ENCODE measurements at regions not wholly inside any gene's neighbourhood (a gene's known extent, or its start where the extent isn't known, plus 50 kb on each side); places are given as distances from the start of the nearest gene placed in this dataset.

DNA sequence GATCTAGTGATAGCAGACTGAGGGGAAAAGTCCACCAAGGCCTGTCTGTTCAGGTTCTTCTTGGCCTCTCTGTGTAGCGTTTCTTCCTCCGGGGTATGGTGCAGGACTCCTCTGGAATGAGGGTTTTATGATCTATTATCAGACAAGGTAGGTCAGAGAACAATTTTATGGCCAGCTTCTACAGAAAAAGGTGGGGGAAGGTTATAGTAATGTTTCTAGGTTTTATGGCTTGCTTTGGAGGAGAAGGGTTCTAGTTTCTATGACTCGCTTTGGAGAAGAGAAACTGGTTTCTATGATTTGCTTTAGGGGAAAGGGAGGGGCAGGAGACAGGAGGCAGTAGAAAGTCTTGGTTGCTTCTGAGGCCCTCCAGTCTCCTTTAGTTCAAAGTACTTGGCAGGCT, 144.8 kb upstream of the LAMA2 start:
- Histone ChIP-seq H3K4me3 (ENCODE audit: insufficient read depth, low read depth, low read length) (no peak overlapping the region), H3K36me3 (ENCODE audit: insufficient read depth, low read length) (no peaks in the 10 kb centered on the region), H3K9me3 (ENCODE audit: insufficient read depth, low read depth, low read length) (no peaks in the 10 kb centered on the region), H3K27me3 (ENCODE audit: insufficient read depth, low read length) (no peaks in the 10 kb centered on the region), H2AFZ (ENCODE audit: low read depth, low read length) (no peak overlapping the region), H4K20me1 (ENCODE audit: insufficient read depth, low read length) (no peaks in the 10 kb centered on the region), H3K9ac (ENCODE audit: low read length) (no peak overlapping the region), H3K27ac (ENCODE audit: low read depth, low read length) (no peak overlapping the region), H3K4me2 (ENCODE audit: low read length) (no peak overlapping the region), H3K79me2 (ENCODE audit: insufficient read depth, low read length) (no peaks in the 10 kb centered on the region), H3K4me1 (ENCODE audit: insufficient read depth, low read length) (no peaks in the 10 kb centered on the region)
- no peaks in the 10 kb centered on the region for H3K27me3 Mint-ChIP-seq (ENCODE audit: low read depth, unreplicated experiment)
- no peaks in the 10 kb centered on the region for H3K9me3 Mint-ChIP-seq (ENCODE audit: unreplicated experiment)
- TF ChIP-seq EZH2 (IDR thresholded peaks at IDR 0.05; ENCODE audit: insufficient read depth, low read length): no peak
- TF ChIP-seq, protein P1, sequence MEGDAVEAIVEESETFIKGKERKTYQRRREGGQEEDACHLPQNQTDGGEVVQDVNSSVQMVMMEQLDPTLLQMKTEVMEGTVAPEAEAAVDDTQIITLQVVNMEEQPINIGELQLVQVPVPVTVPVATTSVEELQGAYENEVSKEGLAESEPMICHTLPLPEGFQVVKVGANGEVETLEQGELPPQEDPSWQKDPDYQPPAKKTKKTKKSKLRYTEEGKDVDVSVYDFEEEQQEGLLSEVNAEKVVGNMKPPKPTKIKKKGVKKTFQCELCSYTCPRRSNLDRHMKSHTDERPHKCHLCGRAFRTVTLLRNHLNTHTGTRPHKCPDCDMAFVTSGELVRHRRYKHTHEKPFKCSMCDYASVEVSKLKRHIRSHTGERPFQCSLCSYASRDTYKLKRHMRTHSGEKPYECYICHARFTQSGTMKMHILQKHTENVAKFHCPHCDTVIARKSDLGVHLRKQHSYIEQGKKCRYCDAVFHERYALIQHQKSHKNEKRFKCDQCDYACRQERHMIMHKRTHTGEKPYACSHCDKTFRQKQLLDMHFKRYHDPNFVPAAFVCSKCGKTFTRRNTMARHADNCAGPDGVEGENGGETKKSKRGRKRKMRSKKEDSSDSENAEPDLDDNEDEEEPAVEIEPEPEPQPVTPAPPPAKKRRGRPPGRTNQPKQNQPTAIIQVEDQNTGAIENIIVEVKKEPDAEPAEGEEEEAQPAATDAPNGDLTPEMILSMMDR (IDR thresholded peaks at IDR 0.05; ENCODE audit: insufficient read depth, low read depth, low read length): no peak
- H3K36me3 Mint-ChIP-seq (ENCODE audit: low read depth, unreplicated experiment): no peaks in the 10 kb centered on the region
- H3K27ac Mint-ChIP-seq (ENCODE audit: unreplicated experiment): no peak overlapping the region
- H3K4me1 Mint-ChIP-seq (ENCODE audit: low read depth, unreplicated experiment): no peaks in the 10 kb centered on the region
- FAIRE-seq (no peak), DNase-seq (ENCODE audit: low read depth) (no peak)
- H3K4me3 Mint-ChIP-seq (ENCODE audit: unreplicated experiment): no peak overlapping the region

DNA sequence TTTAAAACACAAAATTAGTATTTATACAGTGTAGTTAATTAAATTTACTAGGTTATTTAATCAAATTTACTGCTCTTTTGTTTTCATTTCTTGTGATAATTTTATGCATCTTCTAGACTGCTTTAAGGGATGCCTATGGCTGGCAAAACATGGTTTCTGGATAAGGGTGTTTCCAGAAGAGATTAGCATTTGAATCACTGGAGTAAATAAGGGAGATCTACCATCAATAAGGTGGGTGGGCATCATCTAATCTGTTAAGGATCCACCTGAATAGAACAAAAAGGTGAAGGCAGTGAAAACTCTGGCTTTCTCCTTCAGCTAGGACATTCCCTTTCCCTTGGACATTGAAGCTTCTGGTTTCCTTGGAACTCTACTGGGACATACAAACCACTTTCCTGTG, 146.2 kb upstream of the LAMA2 start:
- Mint-ChIP-seq H3K36me3 (ENCODE audit: low read depth, unreplicated experiment) (no peaks in the 10 kb centered on the region), H3K4me3 (ENCODE audit: unreplicated experiment) (no peak overlapping the region), H3K27me3 (ENCODE audit: low read depth, unreplicated experiment) (no peaks in the 10 kb centered on the region), H3K27ac (ENCODE audit: unreplicated experiment) (no peak overlapping the region), H3K9me3 (ENCODE audit: unreplicated experiment) (no peaks in the 10 kb centered on the region), H3K4me1 (ENCODE audit: low read depth, unreplicated experiment) (no peaks in the 10 kb centered on the region)
- Histone ChIP-seq H3K79me2 (ENCODE audit: insufficient read depth, low read length) (no peaks in the 10 kb centered on the region), H3K4me1 (ENCODE audit: insufficient read depth, low read length) (no peaks in the 10 kb centered on the region), H3K36me3 (ENCODE audit: insufficient read depth, low read length) (no peaks in the 10 kb centered on the region), H3K9me3 (ENCODE audit: insufficient read depth, low read depth, low read length) (no peaks in the 10 kb centered on the region), H4K20me1 (ENCODE audit: insufficient read depth, low read length) (no peaks in the 10 kb centered on the region), H3K27ac (ENCODE audit: low read depth, low read length) (no peak overlapping the region), H3K4me3 (ENCODE audit: insufficient read depth, low read depth, low read length) (no peak overlapping the region), H3K27me3 (ENCODE audit: insufficient read depth, low read length) (no peaks in the 10 kb centered on the region), H3K4me2 (ENCODE audit: low read length) (no peak overlapping the region), H3K9ac (ENCODE audit: low read length) (no peak overlapping the region), H2AFZ (ENCODE audit: low read depth, low read length) (no peak overlapping the region)
- no peak for DNase-seq (ENCODE audit: low read depth)
- FAIRE-seq: no peak
- no peak for TF ChIP-seq EZH2 (IDR thresholded peaks at IDR 0.05; ENCODE audit: insufficient read depth, low read length)
- TF ChIP-seq, protein P1 (IDR thresholded peaks at IDR 0.05; ENCODE audit: insufficient read depth, low read depth, low read length): no peak

DNA sequence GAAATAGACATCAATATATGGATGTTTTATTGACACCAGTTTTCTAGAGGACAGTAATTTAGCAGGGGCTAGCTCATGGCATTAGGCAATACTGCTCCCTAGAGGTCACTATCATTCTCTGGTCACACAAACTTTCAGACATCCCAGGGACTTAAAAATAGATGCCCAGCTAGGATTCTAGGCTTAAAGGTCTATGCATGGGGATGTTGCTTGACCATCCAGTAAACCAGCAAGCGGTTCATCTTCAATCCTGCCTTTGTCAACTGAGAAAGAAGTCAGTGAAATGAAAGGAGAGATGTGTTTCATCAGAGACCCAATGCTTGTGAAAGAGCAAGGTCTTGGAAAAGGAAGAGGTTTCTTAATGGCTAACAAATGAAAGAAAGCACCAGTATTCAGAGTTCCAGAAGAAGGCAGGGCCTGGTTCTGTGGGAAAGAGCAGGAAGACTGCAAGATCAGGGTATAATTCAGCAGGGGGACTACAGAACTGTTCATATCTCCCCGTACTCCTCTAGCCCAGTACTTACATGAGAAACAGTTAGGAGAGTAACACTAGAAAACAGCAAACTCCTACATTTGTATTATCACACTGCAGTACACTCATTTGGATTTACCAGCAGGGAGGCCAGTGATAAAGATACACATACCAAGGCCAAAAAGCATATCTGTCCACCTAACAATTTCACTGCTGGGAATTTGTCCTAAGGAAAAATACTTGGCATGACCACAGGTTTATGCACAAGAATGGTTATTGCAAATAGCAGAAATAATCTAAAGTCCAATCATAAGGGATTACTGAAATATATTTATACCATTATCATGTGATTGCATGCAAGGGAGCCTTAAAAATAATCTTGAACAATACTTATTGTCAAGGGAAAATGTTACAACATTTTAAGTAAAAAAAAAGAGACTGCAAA, 151.4 kb upstream of the LAMA2 start:
- Mint-ChIP-seq H3K36me3 (ENCODE audit: low read depth, unreplicated experiment) (no peaks in the 10 kb centered on the region), H3K4me1 (ENCODE audit: low read depth, unreplicated experiment) (no peaks in the 10 kb centered on the region), H3K27me3 (ENCODE audit: low read depth, unreplicated experiment) (no peaks in the 10 kb centered on the region), H3K27ac (ENCODE audit: unreplicated experiment) (no peak overlapping the region), H3K4me3 (ENCODE audit: unreplicated experiment) (no peak overlapping the region), H3K9me3 (ENCODE audit: unreplicated experiment) (no peaks in the 10 kb centered on the region)
- peak; percentile 26 for DNase-seq (ENCODE audit: low read depth)
- H3K27me3 ChIP-seq (ENCODE audit: insufficient read depth, low read length): no peaks in the 10 kb centered on the region
- peak overlapping the region; percentile 0 for H2AFZ ChIP-seq (ENCODE audit: low read depth, low read length)
- no peak overlapping the region for H3K4me3 ChIP-seq (ENCODE audit: insufficient read depth, low read depth, low read length)
- no peaks in the 10 kb centered on the region for H3K9me3 ChIP-seq (ENCODE audit: insufficient read depth, low read depth, low read length)
- H3K79me2 ChIP-seq (ENCODE audit: insufficient read depth, low read length): no peaks in the 10 kb centered on the region
- no peak overlapping the region for H3K4me2 ChIP-seq (ENCODE audit: low read length)
- H3K36me3 ChIP-seq (ENCODE audit: insufficient read depth, low read length): no peaks in the 10 kb centered on the region
- no peaks in the 10 kb centered on the region for H4K20me1 ChIP-seq (ENCODE audit: insufficient read depth, low read length)
- no peak overlapping the region for H3K27ac ChIP-seq (ENCODE audit: low read depth, low read length)
- TF ChIP-seq, protein P1 (IDR thresholded peaks at IDR 0.05; ENCODE audit: insufficient read depth, low read depth, low read length): peak; percentile 84
- no peak for TF ChIP-seq EZH2 (IDR thresholded peaks at IDR 0.05; ENCODE audit: insufficient read depth, low read length)
- H3K4me1 ChIP-seq (ENCODE audit: insufficient read depth, low read length): no peaks in the 10 kb centered on the region
- FAIRE-seq: peak; percentile 95
- H3K9ac ChIP-seq (ENCODE audit: low read length): no peak overlapping the region
